HUES6 (cell line): ENCODE measurements at regions not wholly inside any gene's neighbourhood (a gene's known extent, or its start where the extent isn't known, plus 50 kb on each side); places are given as distances from the start of the nearest gene placed in this dataset.
"Not testable (repeated sequence)": the region's sequence is repeated elsewhere in the genome, so short reads cannot be mapped to it uniquely, and the experiment has no call there.

ENCODE experiments used
- H3K27ac ChIP-seq: 2 replicates; pipeline ENCODE4 v1.7.0; 2013; ENCODE audit warnings: low read depth, mild to moderate bottlenecking, low read length, inconsistent platforms
- H3K27me3 ChIP-seq: 2 replicates; pipeline ENCODE4 v1.6.1; 2013; ENCODE audit warnings: low read length; ENCODE audit not compliant: control insufficient read depth, insufficient read depth
- H3K36me3 ChIP-seq: 2 replicates; pipeline ENCODE4 v1.6.1; 2013; ENCODE audit warnings: low read length; ENCODE audit not compliant: control insufficient read depth, insufficient read depth
- H3K4me1 ChIP-seq: 2 replicates; pipeline ENCODE4 v1.6.1; 2013; ENCODE audit warnings: low read length; ENCODE audit not compliant: control insufficient read depth, insufficient read depth
- H3K4me3 ChIP-seq: 2 replicates; pipeline ENCODE4 v1.5.1; 2013; ENCODE audit warnings: low read depth, low read length
- H3K9ac ChIP-seq: one replicate; pipeline ENCODE4 v1.6.1; 2013; ENCODE audit warnings: mild to moderate bottlenecking, low read length
- H3K9me3 ChIP-seq: 2 replicates; pipeline ENCODE4 v1.6.1; 2013; ENCODE audit warnings: low read depth, low read length; ENCODE audit not compliant: control insufficient read depth, insufficient read depth

DNA sequence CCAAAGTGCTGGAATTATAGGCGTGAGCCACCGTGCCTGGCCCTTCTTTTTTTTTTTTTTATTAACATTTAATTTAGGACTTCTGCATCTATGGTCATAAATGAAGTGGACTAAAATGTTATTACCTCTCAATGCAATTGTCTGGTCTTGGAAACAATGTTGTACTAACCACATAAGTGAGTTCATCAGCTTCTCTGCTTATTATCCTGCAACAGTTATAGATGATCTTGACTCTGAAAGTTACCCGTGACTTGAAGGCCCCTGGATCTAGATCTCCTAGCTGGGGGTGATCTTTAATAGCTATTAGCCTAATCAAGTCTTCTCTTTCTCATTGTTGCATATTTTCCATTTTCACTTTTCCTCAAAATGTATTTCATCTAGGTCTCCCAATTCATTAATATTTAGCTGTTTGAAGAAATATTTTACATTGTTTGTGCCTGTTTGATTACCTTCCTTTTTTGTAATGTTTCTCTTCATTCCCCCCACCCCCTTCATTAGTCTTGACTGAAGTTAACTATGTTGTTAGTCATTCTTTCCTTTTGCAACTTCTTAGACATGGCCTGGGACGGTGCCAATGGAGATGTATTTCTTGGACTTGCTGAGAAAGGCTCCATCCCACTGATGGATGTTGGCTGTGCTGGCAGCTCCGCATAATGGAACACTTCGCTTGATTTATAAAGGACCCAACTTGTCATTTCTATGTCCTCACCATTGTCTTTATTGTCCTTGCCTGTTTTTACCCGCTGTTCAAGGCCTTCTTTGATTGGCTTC, 141.6 kb upstream of the RIOK3 start:
- no peak overlapping the region for H3K27ac ChIP-seq
- peaks cover 29% of the 10 kb centered on the region for H3K4me1 ChIP-seq
- H3K9me3 ChIP-seq = peaks cover 9% of the 10 kb centered on the region
- H3K36me3 ChIP-seq = no peaks in the 10 kb centered on the region
- no peaks in the 10 kb centered on the region for H3K27me3 ChIP-seq
- no peak overlapping the region for H3K4me3 ChIP-seq
- H3K9ac ChIP-seq = no peak overlapping the region

DNA sequence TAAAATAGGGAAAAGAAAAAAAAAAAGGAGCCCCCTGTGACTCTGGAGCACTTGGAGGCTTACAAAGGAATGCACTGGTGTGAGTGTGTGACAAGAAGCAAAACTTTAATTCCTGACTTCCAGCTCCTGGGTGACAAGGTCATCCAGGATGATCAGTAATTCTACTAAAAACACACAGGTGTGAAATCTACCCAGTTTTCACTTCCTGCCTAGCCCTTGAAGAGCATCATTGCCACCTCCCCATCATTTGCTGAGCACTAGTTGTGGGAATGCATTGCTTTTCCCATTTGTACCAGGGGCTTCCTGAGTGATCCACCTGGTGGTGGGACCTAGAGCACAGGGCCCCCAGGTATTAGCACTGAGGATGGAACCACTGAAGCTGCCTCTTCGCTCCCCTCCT, 139.7 kb upstream of the RIOK3 start:
- Histone ChIP-seq H3K4me1 (peaks cover 22% of the 10 kb centered on the region; the same call in 1 of the 2 replicates), H3K36me3 (no peaks in the 10 kb centered on the region), H3K27ac (no peak overlapping the region), H3K4me3 (no peak overlapping the region), H3K9me3 (peaks cover 9% of the 10 kb centered on the region), H3K9ac (no peak overlapping the region), H3K27me3 (no peaks in the 10 kb centered on the region)

DNA sequence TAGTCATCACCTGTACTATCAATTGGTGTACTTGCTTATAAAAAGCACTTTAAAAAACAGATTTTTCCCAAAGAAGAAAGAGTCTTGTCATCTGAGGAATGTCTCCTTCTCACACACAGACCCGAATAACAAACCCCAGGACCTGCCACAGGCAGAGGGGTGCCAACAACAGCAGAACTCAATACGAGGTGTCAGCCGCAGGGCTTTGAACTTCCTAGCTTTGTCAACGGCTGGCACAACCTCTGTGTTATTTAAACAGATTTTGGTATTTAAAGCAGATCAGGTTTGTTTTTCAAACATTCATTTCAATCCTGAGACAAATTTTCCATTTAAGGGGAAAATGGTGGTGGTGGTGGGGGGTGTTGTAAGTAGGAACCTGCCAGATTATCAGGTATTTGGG, 138.4 kb upstream of the RIOK3 start:
- Histone ChIP-seq H3K9me3 (peaks cover 9% of the 10 kb centered on the region), H3K4me1 (peaks cover 20% of the 10 kb centered on the region; the same call in 1 of the 2 replicates), H3K27ac (no peak overlapping the region), H3K36me3 (no peaks in the 10 kb centered on the region), H3K27me3 (no peaks in the 10 kb centered on the region), H3K9ac (no peak overlapping the region), H3K4me3 (no peak overlapping the region)

DNA sequence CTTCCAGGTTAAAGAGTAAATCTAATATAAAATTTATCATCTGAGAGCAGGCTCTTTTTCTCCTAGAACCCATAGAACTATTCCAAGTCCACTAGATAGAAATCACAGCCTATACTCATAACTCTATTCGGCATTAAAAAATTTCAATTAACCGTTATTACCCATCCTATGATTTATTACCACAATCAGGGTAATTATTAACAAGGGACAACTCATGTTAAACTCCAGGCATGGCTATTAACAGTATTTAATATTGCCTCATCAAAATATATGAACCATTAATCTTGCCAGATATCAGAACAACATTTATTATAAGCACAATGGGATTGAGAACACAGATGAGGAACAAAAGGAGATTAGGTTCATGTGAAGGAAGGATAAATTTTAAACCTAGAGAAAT, 136.8 kb upstream of the RIOK3 start:
- H3K4me3 ChIP-seq = no peak overlapping the region
- no peaks in the 10 kb centered on the region for H3K36me3 ChIP-seq
- H3K4me1 ChIP-seq = peaks cover 20% of the 10 kb centered on the region
- H3K9me3 ChIP-seq = peaks cover 9% of the 10 kb centered on the region
- no peak overlapping the region for H3K27ac ChIP-seq
- no peaks in the 10 kb centered on the region for H3K27me3 ChIP-seq
- no peak overlapping the region for H3K9ac ChIP-seq

DNA sequence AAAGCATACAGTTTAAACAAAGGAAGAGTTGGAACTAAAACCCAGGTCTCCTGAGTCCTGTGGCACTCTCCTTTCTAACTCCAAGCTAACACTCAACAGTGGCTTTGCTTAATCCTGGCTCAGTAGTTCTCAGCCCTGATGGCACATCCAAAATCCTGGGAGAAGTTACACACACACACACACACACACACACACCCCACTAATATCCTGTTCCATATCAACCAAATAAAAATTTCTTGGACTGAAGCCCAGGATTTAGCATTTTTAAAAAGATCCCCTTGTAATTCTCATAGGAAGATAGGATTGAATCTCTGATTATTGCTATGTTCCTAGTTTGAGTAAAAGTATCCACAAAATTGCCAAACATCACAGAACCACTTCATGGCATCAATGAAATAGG, 136.1 kb upstream of the RIOK3 start:
- Histone ChIP-seq H3K27me3 (no peaks in the 10 kb centered on the region), H3K9me3 (peaks cover 9% of the 10 kb centered on the region), H3K27ac (no peak overlapping the region), H3K36me3 (no peaks in the 10 kb centered on the region), H3K4me3 (no peak overlapping the region), H3K4me1 (peaks cover 20% of the 10 kb centered on the region), H3K9ac (no peak overlapping the region)

DNA sequence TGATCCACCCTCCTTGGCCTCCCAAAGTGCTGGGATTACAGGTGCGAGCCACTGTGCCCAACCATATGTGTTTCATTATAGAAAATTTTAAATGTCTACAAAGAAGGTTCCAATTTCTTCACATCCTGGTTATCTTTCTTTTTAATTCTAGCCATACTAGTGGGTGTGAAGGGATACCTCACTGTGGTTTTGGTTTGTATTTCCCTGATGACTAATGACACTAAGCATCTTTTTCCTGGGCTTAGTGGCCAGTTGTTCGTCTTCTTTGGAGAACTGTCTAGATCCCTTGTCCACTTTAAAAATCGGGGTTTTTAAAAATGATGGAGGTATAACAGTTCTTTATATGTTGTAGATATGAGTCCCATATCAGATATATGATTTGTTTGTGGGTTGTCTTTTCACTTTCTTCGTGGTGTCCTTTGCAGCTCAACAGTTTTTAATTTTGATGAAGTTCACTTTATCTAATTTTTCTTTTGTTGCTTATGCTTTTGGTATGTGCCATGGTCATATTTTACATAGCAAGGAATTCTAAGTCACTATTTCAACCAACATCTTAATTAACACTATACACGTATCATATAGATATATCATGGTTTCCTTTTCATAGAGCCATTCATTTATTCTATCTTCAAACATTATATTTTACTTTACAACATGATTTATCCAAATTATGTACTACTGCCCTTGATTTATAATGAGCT, 135.0 kb upstream of the RIOK3 start:
- H3K27me3 ChIP-seq = no peaks in the 10 kb centered on the region
- peaks cover 20% of the 10 kb centered on the region for H3K4me1 ChIP-seq
- no peak overlapping the region for H3K9ac ChIP-seq
- no peaks in the 10 kb centered on the region for H3K36me3 ChIP-seq
- H3K9me3 ChIP-seq = peaks cover 9% of the 10 kb centered on the region
- no peak overlapping the region for H3K27ac ChIP-seq
- no peak overlapping the region for H3K4me3 ChIP-seq

DNA sequence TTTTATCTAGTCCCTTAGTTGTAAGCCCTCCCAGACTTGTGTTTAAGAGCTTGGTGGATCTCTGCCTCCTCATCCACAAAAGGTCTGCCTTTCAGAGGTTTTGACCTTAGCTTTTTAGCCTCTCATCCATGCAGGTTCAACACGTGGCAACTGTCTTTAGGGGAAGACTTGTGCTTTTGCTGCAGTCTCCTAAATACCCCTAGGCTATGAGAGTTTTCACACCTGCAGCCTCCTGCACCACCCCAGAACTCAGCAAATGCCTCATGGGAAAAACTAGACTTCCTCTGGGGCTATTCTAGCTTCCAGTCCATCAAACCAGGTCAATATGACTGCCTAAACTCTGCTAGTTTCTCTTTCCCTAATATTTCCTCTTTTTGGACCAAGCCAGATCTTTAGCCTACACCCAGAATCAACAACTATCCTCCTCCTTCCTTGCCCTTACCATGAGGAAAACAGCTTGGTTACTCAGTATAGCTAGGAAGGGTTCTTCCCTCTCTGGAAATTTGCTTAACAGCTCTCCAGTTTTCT, 132.3 kb upstream of the RIOK3 start:
- Histone ChIP-seq H3K36me3 (no peaks in the 10 kb centered on the region), H3K4me1 (peaks cover 3% of the 10 kb centered on the region), H3K27ac (no peak overlapping the region), H3K4me3 (no peak overlapping the region), H3K9me3 (no peaks in the 10 kb centered on the region), H3K27me3 (no peaks in the 10 kb centered on the region), H3K9ac (no peak overlapping the region)

DNA sequence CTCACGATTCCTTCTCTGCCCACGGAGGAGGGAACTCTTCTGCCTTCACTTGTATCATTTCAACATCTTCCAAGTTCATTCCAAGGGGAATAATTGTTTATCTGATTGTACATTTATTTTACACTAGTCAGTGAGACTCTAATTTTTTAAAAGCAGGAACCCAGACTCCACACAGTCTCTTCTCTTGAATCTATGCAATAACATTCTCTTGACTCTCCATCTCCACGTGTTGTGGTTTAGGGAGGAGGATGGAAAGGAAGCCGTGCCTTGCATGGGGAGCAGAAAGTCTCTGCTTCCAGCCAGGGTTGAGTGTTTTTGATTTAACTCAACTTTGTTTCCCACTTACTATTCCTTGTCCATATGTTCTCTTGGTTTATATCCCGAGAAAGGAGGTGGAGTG, 131.1 kb upstream of the RIOK3 start:
- H3K9ac ChIP-seq = no peak overlapping the region
- no peaks in the 10 kb centered on the region for H3K27me3 ChIP-seq
- no peaks in the 10 kb centered on the region for H3K36me3 ChIP-seq
- H3K9me3 ChIP-seq = no peaks in the 10 kb centered on the region
- no peak overlapping the region for H3K4me3 ChIP-seq
- no peaks in the 10 kb centered on the region; the same call in 1 of the 2 replicates for H3K4me1 ChIP-seq
- H3K27ac ChIP-seq = no peak overlapping the region

DNA sequence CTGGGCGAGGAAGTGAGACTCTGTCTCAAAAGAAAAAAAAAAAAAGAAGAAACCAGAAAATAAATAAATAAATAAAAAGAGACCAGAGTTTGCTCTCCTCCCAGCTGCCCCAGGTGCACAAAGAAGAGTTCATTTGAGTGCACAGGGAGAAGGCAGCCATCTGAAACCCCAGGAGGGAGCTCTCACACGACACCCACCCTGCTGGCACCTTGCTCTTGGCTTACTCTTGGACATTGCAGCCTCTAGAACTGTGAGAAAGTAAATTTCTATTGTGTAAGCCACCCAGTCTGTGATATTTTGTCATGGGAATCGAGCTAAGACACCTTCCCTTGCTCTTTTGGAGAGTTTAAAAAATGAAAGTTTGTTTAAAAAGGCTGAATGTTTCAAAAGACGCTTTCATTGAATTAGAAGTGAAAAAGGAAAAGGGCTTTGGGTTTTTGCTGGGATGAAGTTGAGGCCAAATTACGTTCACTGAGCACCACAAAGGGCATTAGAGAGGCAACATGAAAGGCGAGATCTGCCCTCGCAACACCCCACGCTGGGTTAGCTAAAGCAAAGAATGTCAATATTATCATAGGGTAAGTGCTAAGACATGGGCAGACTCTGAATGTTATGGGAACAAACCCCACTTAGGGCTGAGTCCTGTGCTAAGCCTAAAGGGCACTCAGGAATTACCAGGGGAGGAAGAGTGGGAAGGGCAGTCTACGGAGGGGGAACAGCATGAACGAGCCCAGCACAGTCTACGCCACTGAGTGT, 128.9 kb upstream of the RIOK3 start:
- Histone ChIP-seq H3K4me1 (no peaks in the 10 kb centered on the region; the same call in 1 of the 2 replicates), H3K27ac (no peak overlapping the region), H3K36me3 (no peaks in the 10 kb centered on the region), H3K27me3 (no peaks in the 10 kb centered on the region), H3K4me3 (no peak overlapping the region), H3K9ac (no peak overlapping the region), H3K9me3 (no peaks in the 10 kb centered on the region)

DNA sequence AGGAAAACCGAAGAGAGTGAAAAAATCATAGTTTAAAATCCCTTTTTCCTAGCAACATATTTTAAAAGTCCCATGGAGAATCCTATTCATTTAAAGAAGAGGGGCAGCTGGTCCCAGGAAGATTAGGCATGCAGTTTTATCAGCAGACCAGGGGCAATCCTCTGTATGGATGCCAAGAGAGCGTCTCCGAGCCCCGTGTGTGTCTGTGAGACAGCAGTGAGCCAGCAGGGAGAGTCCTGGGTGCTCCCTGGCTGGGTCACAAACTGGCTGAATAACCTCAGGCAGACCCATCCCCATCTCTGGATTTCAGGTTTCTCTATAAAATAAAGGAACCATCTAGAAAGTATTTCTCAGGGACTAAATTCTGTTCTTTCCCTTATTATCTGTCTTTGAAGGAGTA, 128.2 kb upstream of the RIOK3 start:
- H3K4me1 ChIP-seq = no peaks in the 10 kb centered on the region; the same call in 1 of the 2 replicates
- H3K9ac ChIP-seq = no peak overlapping the region
- H3K27me3 ChIP-seq = no peaks in the 10 kb centered on the region
- no peak overlapping the region for H3K4me3 ChIP-seq
- H3K27ac ChIP-seq = no peak overlapping the region
- no peaks in the 10 kb centered on the region for H3K9me3 ChIP-seq
- no peaks in the 10 kb centered on the region for H3K36me3 ChIP-seq

DNA sequence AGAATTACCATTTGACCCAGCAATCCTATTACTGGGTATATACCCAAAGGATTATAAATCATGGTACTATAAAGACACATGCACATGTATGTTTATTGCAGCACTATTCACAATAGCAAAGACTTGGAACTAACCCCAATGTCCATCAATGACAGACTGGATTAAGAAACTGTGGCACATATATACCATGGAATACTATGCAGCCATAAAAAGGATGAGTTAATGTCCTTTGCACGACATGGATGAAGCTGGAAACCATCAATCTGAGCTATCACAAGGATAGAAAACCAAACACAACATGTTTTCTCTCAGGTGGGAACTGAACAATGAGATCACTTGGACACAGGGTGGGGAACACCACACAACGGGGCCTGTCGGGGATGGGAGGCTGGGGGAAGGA, 123.4 kb upstream of the RIOK3 start:
- not testable (repeated sequence) for H3K9ac ChIP-seq, H3K27ac ChIP-seq, H3K36me3 ChIP-seq, H3K4me3 ChIP-seq, H3K9me3 ChIP-seq, H3K27me3 ChIP-seq
- peaks cover 10% of the 10 kb centered on the region for H3K4me1 ChIP-seq
